ENCODE measurements at regions not wholly inside any gene's neighbourhood (a gene's known extent, or its start where the extent isn't known, plus 50 kb on each side); places are given as distances from the start of the nearest gene placed in this dataset.
"Not testable (repeated sequence)": the region's sequence is repeated elsewhere in the genome, so short reads cannot be mapped to it uniquely, and the experiment has no call there.

DNA sequence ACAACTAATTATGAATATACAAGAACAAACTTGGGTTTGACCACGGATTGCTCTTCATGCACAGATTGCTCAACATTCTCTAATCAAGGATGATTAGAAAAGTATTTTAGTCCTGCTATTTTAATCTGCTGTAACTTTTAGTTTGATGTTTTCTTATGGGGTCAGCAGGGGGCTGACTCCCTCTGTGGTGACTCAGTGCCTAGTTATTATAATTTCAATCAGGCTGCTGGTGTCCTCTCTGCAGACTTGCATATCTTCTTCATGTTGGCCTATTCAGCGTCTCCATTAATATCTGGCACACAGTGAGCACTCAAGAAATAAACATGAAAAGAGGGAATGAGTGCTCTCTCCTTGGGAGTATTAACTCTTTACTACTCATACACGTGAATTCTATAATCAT, 223.8 kb upstream of the DDI1 start:
- no peak for DNase-seq

GRCh38 chr11:103820345-103820744, 216.1 kb upstream of the DDI1 start:
- not testable (repeated sequence) for DNase-seq

GRCh38 chr11:103824116-103824515, 212.3 kb upstream of the DDI1 start:
- no peak for DNase-seq

GRCh38 chr11:103825469-103825868, 211.0 kb upstream of the DDI1 start:
- DNase-seq = no peak

- DNase-seq = no peak
Measured at GRCh38 chr11:103826856-103827255, 209.6 kb upstream of the DDI1 start.

DNA sequence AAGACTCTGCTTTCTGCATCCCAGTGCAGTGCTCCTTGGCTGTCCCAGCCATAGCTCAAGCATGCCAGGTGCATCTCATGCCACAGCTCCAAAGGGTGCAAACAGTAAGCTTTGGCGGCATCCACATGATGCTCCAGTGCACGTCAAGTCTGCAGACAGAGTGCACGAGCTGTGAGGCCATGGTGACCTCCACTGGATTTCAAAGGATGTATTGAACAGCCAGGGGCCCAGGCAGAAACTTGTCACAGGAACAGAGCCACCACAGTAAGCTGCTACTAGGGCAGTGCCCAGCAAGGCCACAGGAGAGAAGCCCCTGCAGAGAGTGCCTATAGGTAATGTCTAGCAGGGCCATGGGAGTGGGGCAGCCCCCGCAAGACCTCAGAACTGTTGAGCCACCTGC, 206.8 kb upstream of the DDI1 start:
- no peak for DNase-seq

- no peak for DNase-seq
Measured at GRCh38 chr11:103830205-103830604, 206.2 kb upstream of the DDI1 start.

DNA sequence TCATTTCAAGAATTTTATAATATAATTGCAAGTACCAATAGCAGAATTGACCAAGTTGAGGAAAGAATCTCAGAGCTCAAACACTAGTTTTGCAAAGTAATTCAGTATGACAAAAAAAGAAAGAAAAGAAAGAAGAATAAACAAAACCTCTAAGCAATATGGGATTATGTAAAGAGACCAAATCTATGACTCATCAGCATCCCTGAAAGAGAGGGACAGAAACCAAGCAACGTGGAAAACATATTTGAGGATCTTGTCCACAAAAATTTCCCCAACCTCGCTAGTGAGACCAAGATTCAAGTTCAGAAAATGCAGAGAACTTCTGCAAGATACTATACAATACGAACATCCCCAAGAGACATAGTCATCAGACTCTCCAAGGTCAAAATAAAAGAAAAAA, 203.7 kb upstream of the DDI1 start:
- no peak for DNase-seq

DNA sequence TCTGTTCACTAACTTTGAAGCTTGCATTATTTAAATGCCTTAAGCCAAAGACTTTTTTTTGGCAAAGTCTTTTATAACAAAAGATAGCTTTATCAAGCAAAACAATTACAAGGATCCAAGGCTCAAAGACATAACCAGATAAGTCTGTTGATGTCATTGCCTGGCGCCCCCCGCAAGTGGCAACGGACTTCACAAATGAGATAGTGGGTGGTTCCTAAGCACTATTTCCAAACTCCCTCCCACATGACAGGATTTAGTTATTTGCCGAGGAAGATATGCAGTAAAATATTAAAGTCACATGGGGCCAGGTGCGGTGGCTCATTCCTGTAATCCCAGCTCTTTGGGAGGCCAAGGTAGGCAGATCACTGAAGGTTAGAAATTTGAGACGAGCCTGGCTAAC, 194.2 kb upstream of the DDI1 start:
- peak; percentile 4 for DNase-seq

DNA sequence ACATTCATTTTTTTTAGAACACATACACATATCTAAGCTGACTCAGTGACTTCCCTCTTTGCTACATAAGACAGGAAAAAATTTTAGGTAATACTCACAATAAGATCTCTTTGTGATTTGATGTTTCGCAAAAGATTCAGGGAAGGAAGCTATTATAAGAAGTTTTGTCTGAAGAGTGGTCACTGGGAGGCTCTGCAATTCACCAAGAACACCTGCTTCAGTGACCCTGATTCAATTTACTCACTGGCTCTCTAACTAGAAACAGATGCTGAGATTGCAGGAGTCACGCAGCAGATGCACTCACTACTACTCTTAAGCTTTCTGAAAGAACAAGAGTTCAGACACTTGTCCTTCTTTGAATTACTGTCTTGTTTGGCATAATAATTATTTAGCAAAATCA, 193.6 kb upstream of the DDI1 start:
- DNase-seq = peak; percentile 50

- no peak for DNase-seq
Measured at GRCh38 chr11:103844327-103845215, 191.9 kb upstream of the DDI1 start.

DNA sequence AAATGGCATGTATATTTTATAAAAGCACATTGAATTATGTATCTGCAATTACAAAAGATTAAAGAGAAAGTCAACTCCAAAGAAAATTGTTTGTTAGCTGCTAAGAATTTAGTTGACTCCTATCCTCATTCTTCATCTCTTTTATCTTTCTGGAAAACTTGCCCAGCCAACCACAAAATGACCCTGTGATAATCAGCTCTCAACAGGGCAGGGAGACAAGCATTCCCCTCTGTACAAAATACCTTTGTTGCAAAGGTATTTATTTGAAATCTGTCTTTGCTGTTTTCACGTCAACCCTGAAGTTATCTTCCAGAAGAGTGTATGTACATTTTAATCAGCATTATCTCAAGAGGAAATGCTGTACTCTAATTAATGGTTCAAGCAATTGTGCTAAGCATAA, 191.1 kb upstream of the DDI1 start:
- DNase-seq = no peak

DNA sequence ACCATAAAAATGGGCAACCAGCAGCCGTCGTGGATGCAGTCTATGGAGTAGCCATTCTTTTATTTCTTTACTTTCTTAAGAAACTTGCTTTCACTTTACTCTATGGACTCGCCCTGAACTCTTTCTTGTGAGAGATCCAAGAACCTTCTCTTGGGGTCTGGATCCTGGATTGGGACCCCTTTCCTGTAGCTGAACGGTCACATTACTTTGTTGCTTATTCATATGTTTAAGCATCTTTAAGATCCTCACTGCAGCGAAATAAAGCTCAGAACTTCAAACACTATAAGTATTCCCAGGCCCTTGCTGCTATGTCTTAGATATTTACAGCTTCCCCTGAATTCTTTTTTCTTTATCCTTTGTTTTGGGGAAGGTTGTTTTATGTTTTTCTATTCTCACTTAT, 187.8 kb upstream of the DDI1 start:
- no peak for DNase-seq

GRCh38 chr11:103849366-103849765, 187.1 kb upstream of the DDI1 start:
- DNase-seq = no peak

GRCh38 chr11:103850419-103851165, 185.8 kb upstream of the DDI1 start:
- DNase-seq = no peak

DNA sequence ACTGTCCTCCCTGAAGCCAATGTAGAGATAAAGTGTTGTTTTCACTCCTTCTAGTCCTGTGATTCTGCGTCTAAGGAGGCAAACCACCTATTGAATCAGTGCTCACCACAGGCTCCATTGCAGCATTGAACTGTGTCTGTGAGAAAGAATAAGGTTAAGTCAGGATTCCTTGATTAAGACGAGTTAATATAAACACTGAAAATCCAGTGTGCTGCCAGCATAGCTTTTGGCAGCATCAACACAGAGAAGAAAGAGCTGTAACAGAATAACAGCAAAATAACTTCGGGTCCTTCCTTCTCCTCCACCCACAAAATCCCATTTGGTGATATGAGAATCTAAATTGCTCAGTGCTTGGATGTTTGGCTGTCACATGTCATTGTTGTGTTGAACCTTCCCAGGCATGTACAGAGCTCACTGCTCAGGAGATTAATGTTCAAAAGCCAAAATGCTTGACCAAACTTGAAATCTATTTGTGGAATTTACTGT, 185.2 kb upstream of the DDI1 start:
- DNase-seq = no peak

Data from NCI-H82 (cell line).